ENCODE measurements at regions not wholly inside any gene's neighbourhood (a gene's known extent, or its start where the extent isn't known, plus 50 kb on each side); places are given as distances from the start of the nearest gene placed in this dataset.

- H3K4me3 ChIP-seq (ENCODE audit: low read depth, low read length), result no peak overlapping the region
- TF ChIP-seq, protein P1, sequence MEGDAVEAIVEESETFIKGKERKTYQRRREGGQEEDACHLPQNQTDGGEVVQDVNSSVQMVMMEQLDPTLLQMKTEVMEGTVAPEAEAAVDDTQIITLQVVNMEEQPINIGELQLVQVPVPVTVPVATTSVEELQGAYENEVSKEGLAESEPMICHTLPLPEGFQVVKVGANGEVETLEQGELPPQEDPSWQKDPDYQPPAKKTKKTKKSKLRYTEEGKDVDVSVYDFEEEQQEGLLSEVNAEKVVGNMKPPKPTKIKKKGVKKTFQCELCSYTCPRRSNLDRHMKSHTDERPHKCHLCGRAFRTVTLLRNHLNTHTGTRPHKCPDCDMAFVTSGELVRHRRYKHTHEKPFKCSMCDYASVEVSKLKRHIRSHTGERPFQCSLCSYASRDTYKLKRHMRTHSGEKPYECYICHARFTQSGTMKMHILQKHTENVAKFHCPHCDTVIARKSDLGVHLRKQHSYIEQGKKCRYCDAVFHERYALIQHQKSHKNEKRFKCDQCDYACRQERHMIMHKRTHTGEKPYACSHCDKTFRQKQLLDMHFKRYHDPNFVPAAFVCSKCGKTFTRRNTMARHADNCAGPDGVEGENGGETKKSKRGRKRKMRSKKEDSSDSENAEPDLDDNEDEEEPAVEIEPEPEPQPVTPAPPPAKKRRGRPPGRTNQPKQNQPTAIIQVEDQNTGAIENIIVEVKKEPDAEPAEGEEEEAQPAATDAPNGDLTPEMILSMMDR (conservative IDR thresholded peaks at IDR 0.05; ENCODE audit: low read depth, low read length), result no peak
- no peak for DNase-seq (ENCODE audit: low read depth)
These were observed 149.7 kb upstream of the HS6ST1 start for GRCh38 chr2:128468186-128468920.

- TF ChIP-seq, protein P1 (conservative IDR thresholded peaks at IDR 0.05; ENCODE audit: low read depth, low read length), result peak; percentile 65
- DNase-seq (ENCODE audit: low read depth), result peak; percentile 10
These were observed 150.5 kb upstream of the HS6ST1 start for GRCh38 chr2:128469203-128469602.

DNA sequence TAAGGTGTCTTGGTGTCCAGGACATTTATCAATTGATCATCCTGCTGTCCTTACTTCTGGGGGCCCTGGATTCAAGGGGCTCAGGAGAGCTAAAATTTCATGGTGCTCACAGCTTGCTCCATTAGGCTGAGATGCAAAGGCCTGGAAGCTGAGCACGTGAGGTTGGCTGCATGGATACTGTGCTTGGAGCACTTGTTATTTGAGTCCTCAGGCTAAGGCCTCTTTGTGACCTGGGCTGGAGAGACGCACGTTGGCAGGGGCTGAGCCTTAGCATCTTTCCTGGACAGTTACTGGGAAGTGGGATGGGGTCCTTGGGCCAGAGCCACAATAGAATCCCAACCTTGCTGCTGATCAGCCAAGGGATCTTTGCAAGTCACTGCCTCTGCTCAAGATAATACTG is 151.2 kb upstream of the HS6ST1 start:
- TF ChIP-seq, protein P1 (conservative IDR thresholded peaks at IDR 0.05; ENCODE audit: low read depth, low read length), result no peak
- H3K4me3 ChIP-seq (ENCODE audit: low read depth, low read length), result no peak overlapping the region
- no peak for DNase-seq (ENCODE audit: low read depth)

More at GRCh38 chr2:128469203-128469602, 150.5 kb upstream of the HS6ST1 start:
- H3K4me3 ChIP-seq (ENCODE audit: low read depth, low read length), result no peak overlapping the region

DNA sequence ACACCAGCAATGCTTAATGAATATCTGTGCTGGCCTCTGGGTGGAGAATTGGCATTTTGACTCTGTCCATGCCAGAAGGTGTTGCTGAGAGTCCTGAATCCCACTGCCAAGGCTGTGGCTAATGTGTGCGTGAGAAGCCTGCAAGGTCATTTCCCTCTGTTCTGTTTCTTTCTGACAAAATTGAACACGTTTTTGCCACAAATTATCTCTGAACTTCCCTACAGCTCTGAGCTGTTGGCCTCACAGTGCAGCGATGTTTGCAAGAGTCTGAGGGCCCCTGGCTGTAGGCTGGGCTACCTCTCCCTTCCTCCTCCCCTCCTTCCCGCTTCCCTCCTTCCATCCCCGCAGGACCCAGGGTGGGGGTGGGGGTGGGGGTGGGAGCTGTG is 154.1 kb upstream of the HS6ST1 start:
- peak; percentile 27 for DNase-seq (ENCODE audit: low read depth)
- H3K4me3 ChIP-seq (ENCODE audit: low read depth, low read length), result no peak overlapping the region
- TF ChIP-seq, protein P1 (conservative IDR thresholded peaks at IDR 0.05; ENCODE audit: low read depth, low read length), result peak; percentile 12

GRCh38 chr2:128473175-128474035 is 154.7 kb upstream of the HS6ST1 start:
- peak overlapping the region; percentile 28 for H3K4me3 ChIP-seq (ENCODE audit: low read depth, low read length)
- peak; percentile 39 for DNase-seq (ENCODE audit: low read depth)
- TF ChIP-seq, protein P1 (conservative IDR thresholded peaks at IDR 0.05; ENCODE audit: low read depth, low read length), result no peak

DNA sequence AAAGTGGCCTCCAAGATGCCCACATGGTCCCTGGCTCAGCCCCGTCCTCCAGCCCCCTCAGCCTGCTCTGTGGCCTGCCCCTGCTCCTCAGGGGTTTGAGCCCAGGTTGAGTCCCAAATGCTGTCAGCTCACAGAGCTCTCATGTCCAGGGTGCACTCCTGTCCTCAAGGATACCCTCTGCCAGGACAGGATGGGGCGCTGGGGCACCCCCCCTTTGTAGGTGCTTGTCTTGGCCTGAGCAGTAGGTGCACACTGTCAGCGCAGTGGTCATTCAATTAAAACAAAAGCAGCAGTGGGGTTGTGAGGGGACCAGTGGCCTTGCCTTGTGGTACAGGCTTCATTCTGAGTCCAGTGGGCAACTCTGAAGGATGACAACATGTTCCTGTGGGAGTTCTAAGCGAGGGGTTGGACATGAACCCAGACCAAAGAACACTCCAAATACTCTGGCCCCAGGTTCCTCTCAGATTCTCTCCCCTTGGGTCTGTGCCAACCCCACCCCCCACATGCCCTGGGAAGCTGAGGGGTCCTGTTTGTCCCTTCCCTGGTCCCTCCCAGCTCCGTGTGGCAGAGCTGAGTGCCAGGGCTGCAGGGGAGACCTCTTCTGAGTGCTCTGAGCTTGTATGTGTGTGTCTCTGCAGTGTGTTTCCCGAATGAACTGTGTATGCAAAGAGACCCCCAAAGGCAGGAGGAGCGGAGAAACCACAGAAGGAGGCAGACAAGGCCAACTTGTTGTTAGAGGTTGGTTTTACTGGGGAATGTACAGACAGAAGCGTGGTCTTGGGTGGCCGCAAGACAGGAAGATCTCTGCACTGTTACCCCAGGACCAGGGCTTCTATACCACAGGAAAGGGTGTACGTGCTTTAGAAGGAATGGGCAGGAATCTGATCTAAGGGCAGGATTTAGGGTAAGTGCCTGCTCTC is 155.6 kb upstream of the HS6ST1 start:
- TF ChIP-seq, protein P1 (conservative IDR thresholded peaks at IDR 0.05; ENCODE audit: low read depth, low read length), result no peak
- H3K4me3 ChIP-seq (ENCODE audit: low read depth, low read length), result no peak overlapping the region
- no peak for DNase-seq (ENCODE audit: low read depth)

All from choroid plexus epithelial cell (primary cell).